Germinal center (tissue), 1 donor: ENCODE measurements at regions not wholly inside any gene's neighbourhood (a gene's known extent, or its start where the extent isn't known, plus 50 kb on each side); places are given as distances from the start of the nearest gene placed in this dataset.
"Not testable (repeated sequence)": the region's sequence is repeated elsewhere in the genome, so short reads cannot be mapped to it uniquely, and the experiment has no call there.

ENCODE experiments used
- DNase-seq: peaks from one replicate; pipeline ENCODE4 v3.0.0; 2012; ENCODE audit warnings: mixed read lengths, low spot score

- no peak for DNase-seq
Observed at GRCh38 chr22:22946131-22946530, 58.5 kb downstream of the IGLL5 start.

GRCh38 chr22:22948651-22949571 lies 61.3 kb downstream of the IGLL5 start:
- DNase-seq = no peak

- DNase-seq = no peak
Observed at GRCh38 chr22:22949953-22950352, 62.3 kb downstream of the IGLL5 start.

- peak; percentile 1 for DNase-seq
Observed at GRCh38 chr22:22951035-22951434, 63.4 kb downstream of the IGLL5 start.

GRCh38 chr22:22952531-22953280 lies 65.1 kb downstream of the IGLL5 start:
- peak; percentile 1 for DNase-seq

- no peak for DNase-seq
Observed at GRCh38 chr22:22953791-22954190, 66.2 kb downstream of the IGLL5 start.

- DNase-seq = peak; percentile 73
Observed at GRCh38 chr22:22954656-22955055, 67.0 kb downstream of the IGLL5 start.

- no peak for DNase-seq
Observed at GRCh38 chr22:22955276-22955798, 67.7 kb downstream of the IGLL5 start.

- DNase-seq = peak; percentile 63
Observed at GRCh38 chr22:22955866-22956535, 68.4 kb downstream of the IGLL5 start.

- DNase-seq = no peak
Observed at GRCh38 chr22:22957090-22957489, 69.5 kb downstream of the IGLL5 start.

- no peak for DNase-seq
Observed at GRCh38 chr22:22958621-22959020, 71.0 kb downstream of the IGLL5 start.

GRCh38 chr22:22959147-22959827 lies 71.7 kb downstream of the IGLL5 start:
- peak; percentile 74 for DNase-seq

- DNase-seq = no peak
Observed at GRCh38 chr22:22960307-22960706, 72.7 kb downstream of the IGLL5 start.

- no peak for DNase-seq
Observed at GRCh38 chr22:22961574-22961973, 74.0 kb downstream of the IGLL5 start.

GRCh38 chr22:22968366-22968765 lies 80.8 kb downstream of the IGLL5 start:
- DNase-seq = no peak

- DNase-seq = not testable (repeated sequence)
Observed at GRCh38 chr22:22972605-22973004, 85.0 kb downstream of the IGLL5 start.

- no peak for DNase-seq
Observed at GRCh38 chr22:22973336-22973735, 85.7 kb downstream of the IGLL5 start.

- no peak for DNase-seq
Observed at GRCh38 chr22:22974156-22974555, 86.5 kb downstream of the IGLL5 start.

- DNase-seq = no peak
Observed at GRCh38 chr22:22974795-22975580, 87.4 kb downstream of the IGLL5 start.

- DNase-seq = no peak
Observed at GRCh38 chr22:22976033-22976922, 88.7 kb downstream of the IGLL5 start.
